Suppressor macrophage (primary cell): ENCODE measurements at regions not wholly inside any gene's neighbourhood (a gene's known extent, or its start where the extent isn't known, plus 50 kb on each side); places are given as distances from the start of the nearest gene placed in this dataset.

Source experiments
- DNase-seq, 4 experiments: peaks; one replicate each; pipeline ENCODE4 v3.0.0-alpha.2; 2020 to 2022

GRCh38 chr17:73987845-73988509 lies 215.5 kb upstream of the RPL38 start:
- no peak for DNase-seq

- no peak for DNase-seq
These were observed 213.8 kb upstream of the RPL38 start for GRCh38 chr17:73989671-73990070.

- DNase-seq, result no peak
These were observed 213.2 kb upstream of the RPL38 start for GRCh38 chr17:73990290-73990689.

GRCh38 chr17:73991260-73991659 lies 212.2 kb upstream of the RPL38 start:
- DNase-seq, result no peak

GRCh38 chr17:73994946-73995345 lies 208.5 kb upstream of the RPL38 start:
- no peak for DNase-seq

GRCh38 chr17:73997059-73997458 lies 206.4 kb upstream of the RPL38 start:
- DNase-seq, result no peak

GRCh38 chr17:73998249-73998648 lies 205.2 kb upstream of the RPL38 start:
- DNase-seq, result no peak

- peak; percentile 32 to 47 (median 41) for DNase-seq
These were observed 204.5 kb upstream of the RPL38 start for GRCh38 chr17:73998653-73999645.

- no peak for DNase-seq
These were observed 202.3 kb upstream of the RPL38 start for GRCh38 chr17:74001145-74001544.

GRCh38 chr17:74002241-74002640 lies 201.2 kb upstream of the RPL38 start:
- no peak for DNase-seq

GRCh38 chr17:74004056-74004455 lies 199.4 kb upstream of the RPL38 start:
- no peak for DNase-seq

- no peak for DNase-seq
These were observed 197.7 kb upstream of the RPL38 start for GRCh38 chr17:74005790-74006189.

GRCh38 chr17:74006371-74006770 lies 197.1 kb upstream of the RPL38 start:
- no peak for DNase-seq

- DNase-seq, result peak; percentile 38 to 74 (median 62)
These were observed 195.3 kb upstream of the RPL38 start for GRCh38 chr17:74008196-74008595.

GRCh38 chr17:74009056-74009625 lies 194.3 kb upstream of the RPL38 start:
- no peak for DNase-seq

- no peak for DNase-seq
These were observed 192.6 kb upstream of the RPL38 start for GRCh38 chr17:74010903-74011302.

- peak; percentile 4 to 42 (median 19) for DNase-seq
These were observed 191.5 kb upstream of the RPL38 start for GRCh38 chr17:74011966-74012365.

- peak in 3 of 4 experiments; percentile 20 to 41 (median 26) for DNase-seq
These were observed 191.0 kb upstream of the RPL38 start for GRCh38 chr17:74012465-74012864.

- DNase-seq, result no peak
These were observed 188.2 kb upstream of the RPL38 start for GRCh38 chr17:74015316-74015715.

GRCh38 chr17:74015990-74016389 lies 187.5 kb upstream of the RPL38 start:
- DNase-seq, result no peak

GRCh38 chr17:74016461-74016860 lies 187.0 kb upstream of the RPL38 start:
- no peak for DNase-seq

GRCh38 chr17:74017466-74017865 lies 186.0 kb upstream of the RPL38 start:
- DNase-seq, result no peak

- no peak for DNase-seq
These were observed 185.4 kb upstream of the RPL38 start for GRCh38 chr17:74018115-74018514.
